CD4-positive, alpha-beta T cell treated with Interferon alpha-2 for 1 hour (primary cell): ENCODE measurements at regions not wholly inside any gene's neighbourhood (a gene's known extent, or its start where the extent isn't known, plus 50 kb on each side); places are given as distances from the start of the nearest gene placed in this dataset.
"Not testable (repeated sequence)": the region's sequence is repeated elsewhere in the genome, so short reads cannot be mapped to it uniquely, and the experiment has no call there.

Experiments
- DNase-seq, 2 donors: peaks; one replicate each; pipeline ENCODE4 v3.0.0-alpha.2; 2020 to 2022

DNA sequence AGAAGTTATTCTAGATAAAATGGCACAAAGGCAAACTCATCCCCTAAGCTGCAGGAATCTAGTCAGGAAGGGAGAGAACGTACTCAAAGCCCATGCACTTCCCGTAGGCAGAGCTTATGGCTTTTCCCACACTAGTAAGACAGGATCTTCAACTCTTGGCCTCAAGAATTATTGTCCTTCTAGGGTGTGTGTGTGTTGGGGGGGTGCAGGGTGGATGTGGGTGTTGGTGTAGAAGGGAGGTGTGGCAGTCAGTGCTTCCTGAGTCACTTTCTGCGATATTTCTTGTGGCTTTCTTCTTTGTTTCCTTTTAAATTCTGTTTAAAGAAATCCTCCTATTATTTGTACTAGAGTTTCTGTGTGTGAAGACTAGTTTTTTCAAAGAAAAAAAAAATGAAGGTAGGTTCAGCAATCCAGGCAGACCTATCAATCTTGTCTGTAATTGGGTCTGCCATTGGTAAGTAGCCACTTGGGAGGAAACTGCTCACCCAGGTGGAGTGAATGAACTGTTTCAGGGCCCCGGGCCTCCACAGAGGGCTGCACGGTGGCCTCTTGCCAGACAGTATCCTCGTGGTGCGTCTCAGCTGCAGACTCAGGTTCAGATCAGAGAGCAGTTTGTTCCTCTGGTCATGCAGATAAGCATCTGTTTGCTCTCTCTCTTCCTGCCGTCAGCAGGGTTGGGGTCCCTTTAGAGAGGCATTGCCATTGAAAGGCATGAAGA lies 131.9 kb downstream of the NPR3 start:
- no peak for DNase-seq

- no peak for DNase-seq
These were observed 132.4 kb downstream of the NPR3 start for GRCh38 chr5:32843531-32843895.

- no peak for DNase-seq
These were observed 134.1 kb downstream of the NPR3 start for GRCh38 chr5:32845171-32845570.

DNA sequence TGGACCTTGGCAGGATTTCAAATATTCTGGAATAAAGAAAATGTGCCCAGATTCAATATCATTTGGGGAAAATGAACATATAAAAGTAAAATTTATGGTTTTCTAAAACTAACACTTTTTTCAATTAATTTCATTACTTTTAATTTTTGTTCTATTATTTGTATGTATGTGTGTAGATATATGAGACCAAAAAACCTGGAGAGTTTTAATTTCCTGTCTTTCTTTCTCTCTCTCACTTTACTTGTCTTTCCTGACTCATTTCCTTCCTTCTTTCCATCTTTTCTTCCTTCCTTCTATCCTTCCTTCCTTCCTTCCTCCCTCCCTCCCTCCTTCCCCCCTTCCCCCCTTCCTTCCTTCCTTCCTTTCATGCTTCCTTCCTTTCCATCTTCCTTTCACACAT lies 137.0 kb downstream of the NPR3 start:
- DNase-seq, result no peak

- DNase-seq, result no peak
These were observed 137.6 kb downstream of the NPR3 start for GRCh38 chr5:32848681-32849080.

GRCh38 chr5:32850817-32851496 lies 139.8 kb downstream of the NPR3 start:
- no peak for DNase-seq

- DNase-seq, result no peak
These were observed 140.5 kb downstream of the NPR3 start for GRCh38 chr5:32851559-32852173.

- DNase-seq, result no peak
These were observed 141.4 kb downstream of the NPR3 start for GRCh38 chr5:32852535-32852934.

DNA sequence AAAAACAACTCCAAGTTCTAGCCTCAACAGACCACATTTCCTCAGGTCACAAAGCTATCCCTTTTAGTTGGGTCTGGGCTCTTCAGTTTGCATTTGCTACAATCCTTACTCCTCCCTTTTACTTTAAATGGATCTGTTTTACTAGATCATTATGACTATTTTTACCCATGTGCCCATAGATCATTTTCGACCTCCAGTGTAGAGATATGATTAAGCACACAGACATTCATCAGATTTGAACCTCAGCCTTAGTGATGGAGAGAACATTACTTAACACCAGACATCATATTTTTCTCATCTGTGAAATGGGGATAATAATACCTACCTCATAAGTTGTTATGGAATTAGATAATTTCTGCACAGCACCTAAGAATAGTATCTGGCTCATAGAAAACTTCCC lies 141.9 kb downstream of the NPR3 start:
- no peak for DNase-seq

DNA sequence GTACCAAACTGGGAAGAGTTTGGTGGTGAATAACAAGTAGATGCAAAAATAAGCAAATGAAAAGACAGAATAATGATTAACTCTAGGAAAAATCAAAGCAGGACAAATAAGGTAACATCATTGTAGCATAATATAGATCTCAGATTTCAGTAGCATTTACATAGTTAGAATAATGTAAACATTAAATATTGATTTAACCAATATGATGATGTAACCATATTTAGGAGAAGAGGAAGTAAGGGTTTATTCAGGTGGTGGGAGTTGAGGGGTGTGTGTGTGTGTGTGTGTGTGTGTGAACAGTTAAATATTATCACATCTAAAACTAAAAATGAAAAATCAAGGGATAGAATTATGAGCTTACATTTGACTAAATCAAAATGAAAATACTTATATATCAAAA lies 143.4 kb downstream of the NPR3 start:
- no peak for DNase-seq

- no peak for DNase-seq
These were observed 148.1 kb downstream of the NPR3 start for GRCh38 chr5:32859211-32859641.

DNA sequence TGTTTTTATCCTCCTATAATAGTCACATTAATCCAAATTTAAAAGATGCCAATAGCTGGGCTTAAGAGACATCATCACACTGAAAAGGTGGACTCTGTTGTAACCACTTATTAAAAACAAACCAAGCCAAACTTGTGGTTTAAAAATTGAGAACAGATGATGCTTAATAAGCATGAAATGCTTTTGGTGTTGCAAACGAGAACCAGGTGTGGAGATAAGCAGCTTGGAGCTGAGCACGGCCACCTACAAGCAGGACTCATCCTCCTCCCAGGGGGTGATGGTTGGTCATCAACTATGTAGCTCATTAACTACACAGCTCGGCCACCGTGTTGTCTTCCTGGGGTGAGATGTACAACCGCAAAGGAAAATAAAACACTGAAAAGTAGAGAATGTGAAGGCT lies 154.4 kb downstream of the NPR3 start:
- DNase-seq, result no peak

DNA sequence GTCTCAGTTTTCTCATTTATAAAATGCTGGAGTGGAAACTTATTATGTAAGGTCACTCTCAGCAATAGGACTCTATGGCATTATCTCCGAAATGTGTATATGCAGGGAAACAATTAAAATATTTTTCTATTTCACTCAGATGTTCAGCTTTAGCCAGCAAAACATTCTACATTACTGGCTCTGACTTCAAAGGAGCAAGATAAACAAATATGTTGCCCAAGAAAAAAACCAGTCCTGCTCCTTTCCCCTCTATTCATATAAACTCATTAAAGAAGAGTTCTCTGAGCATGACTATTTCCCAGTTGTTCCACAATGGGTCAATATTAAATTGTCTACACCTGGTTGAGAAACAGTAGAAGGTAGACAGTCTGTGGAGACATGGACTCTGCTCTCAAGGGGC lies 155.0 kb downstream of the NPR3 start:
- DNase-seq, result no peak

GRCh38 chr5:32869216-32869615 lies 158.1 kb downstream of the NPR3 start:
- no peak for DNase-seq

DNA sequence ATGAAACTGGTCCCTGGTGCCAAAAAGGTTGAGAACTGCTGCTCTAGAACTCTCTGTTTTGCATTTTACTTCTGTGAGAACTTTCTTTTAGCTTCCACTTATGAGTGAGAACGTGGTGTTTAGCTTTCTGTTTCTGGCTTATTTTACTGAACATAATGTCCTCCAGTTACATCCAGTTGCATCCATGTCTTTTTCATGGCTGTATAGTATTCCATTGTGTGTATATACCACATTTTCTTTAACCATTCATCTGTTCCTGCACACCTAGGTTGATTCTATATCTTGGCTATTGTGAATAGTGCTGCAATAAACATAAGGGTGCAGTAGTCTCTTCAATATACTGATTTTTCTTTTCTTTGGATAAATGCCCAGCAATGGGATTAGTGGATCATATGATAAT lies 165.7 kb downstream of the NPR3 start:
- DNase-seq, result no peak

DNA sequence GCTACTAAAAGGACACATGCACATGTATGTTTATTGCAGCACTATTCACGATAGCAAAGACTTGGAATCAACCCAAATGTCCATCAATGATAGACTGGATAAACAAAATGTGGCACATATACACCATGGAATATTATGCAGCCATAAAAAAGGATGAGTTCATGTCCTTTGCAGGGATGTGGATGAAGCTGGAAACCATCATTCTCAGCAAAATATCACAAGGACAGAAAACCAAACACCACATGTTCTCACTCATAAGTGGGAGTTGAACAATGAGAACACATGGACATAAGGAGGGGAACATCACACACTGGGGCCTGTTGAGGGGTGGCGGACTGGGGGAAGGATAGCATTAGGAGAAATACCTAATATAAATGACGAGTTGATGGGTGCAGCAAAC lies 168.2 kb downstream of the NPR3 start:
- not testable (repeated sequence) for DNase-seq

DNA sequence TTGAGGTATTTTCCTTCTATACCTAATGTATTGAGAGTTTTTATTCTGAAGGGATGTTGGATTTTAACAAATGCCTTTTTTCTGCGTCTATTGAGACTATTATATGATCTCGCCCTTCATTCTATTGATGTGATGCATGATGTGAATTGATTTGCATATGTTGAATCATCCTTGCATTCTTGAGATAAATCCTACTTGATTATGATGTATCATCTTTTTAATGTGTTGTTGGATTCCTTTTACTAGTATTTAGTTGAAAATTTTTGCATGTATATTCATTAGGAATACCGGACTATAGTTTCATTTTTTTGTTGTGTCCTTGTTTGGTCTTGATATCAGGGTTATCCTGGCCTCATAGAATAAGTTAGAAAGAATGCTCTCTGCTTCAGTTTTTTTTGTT lies 169.7 kb downstream of the NPR3 start:
- no peak for DNase-seq

DNA sequence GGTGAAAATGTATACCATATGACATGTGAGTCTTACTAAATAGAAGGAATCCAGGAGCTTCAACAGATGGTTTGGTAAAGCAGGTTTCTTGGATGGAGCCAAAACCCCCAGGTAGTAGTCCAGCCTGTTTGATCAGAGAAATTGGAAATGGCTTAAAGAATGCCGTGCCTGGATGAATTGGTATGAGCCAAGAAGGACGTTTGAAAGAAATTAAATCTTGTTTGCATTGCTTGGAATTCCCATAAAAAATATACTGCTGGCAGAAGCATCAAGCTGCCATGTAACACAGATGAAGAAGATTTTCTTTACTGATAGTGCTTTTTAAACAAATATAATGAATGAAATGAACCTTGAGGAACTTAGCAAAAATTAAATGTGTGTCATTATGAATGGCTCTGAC lies 176.3 kb downstream of the NPR3 start:
- DNase-seq, result no peak

DNA sequence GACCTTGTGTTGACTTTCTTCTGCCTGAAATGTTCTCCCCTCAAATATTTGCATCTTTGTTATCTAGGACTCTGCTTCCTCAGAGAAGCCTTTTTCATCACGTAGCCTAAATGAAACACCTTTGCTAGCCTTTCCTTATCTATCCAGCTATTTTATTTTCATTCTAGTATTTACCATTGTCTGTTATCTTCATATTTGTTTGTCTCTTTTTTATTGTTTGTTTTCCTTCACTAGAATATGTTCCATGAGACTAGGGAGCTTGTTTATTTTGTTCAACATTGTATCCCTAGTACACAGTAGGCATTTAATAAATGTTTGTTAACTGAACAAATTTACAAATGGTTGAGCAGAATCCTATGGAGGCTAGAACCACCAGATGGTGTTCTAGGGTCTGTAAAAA lies 178.0 kb downstream of the NPR3 start:
- no peak for DNase-seq

DNA sequence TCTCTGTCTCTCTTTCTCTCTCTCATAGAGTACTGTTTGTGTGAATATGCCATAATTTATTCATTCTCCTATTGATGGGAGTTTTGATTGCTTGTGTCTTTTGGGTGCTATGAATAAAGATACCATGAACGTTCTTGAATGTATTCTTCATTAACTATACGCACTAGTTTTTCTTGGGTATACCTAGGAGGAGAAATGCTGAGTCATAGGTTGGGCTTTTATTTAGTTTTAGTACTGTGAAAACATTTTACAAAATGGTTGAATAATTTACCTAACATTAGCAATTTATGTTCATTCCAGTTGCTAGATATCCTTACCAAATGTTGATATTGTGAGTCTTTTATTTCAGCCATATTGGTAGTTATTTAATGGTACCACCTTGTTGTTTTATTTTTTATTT lies 192.5 kb downstream of the NPR3 start:
- DNase-seq, result no peak

DNA sequence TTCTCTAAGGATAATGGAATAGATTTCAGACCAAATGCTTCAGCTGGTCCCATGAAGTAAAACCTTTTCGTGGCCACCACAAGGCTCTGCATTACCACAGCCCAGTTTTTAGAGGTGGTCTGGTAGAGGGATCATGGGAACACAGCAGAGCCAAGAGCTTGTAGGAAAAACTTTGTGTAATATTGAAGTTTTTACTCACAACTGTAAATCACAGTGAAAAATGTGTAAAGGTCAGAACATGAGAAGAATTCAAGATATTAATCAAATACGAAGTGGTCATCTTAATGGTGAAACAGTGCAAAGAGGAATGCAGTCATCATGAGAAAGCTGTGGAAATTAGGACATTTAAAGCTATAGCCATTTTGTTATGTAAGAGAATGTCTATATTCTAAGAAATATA lies 197.5 kb downstream of the NPR3 start:
- no peak for DNase-seq

- DNase-seq, result no peak
These were observed 198.1 kb downstream of the NPR3 start for GRCh38 chr5:32909207-32909606.

DNA sequence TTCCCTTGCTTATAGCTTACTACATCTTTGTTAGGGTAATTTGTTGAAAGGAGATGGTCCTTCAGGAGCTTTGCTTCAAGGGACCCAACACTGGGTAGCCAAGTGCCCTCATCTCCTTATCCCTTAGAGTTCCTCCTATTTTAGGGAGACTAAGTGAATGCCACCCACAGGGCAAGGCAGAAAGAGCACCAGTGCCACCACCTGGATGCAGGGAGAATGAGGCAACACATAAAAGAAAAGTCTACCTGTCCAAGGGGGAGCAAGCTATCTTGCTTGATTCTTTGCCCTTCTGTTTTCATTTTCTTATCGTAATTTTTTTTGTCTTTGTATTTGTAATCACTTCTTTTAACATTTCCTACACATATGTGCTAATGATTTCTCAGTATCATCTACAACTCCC lies 205.5 kb downstream of the NPR3 start:
- no peak for DNase-seq

DNA sequence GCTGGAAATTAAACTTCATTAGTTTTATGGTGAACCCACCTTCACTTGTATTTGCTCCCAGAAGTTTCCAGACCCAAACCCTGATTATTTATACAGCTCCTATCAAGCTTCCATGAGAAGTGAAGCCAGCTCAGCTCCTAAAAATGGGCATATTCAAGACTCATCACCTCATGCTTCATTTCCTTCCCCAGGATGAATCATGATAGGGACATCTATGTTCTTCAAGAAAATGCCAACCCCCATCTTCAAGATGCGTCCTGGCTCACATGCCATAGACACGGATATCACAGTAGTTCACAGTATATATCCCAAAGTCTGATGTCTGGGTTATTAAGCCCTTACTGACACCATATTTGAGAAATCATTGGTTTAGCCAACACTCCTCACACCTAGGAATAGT lies 217.6 kb downstream of the NPR3 start:
- no peak for DNase-seq

DNA sequence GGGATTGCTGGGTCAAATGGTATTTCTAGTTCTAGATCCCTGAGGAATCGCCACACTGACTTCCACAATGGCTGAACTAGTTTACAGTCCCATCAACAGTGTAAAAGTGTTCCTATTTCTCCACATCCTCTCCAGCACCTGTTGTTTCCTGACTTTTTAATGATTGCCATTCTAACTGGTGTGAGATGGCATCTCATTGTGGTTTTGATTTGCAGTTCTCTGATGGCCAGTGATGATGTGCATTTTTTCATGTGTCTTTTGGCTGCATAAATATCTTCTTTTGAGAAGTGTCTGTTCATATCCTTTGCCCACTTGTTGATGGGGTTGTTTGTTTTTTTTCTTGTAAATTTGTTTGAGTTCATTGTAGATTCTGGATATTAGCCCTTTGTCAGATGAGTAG lies 220.3 kb downstream of the NPR3 start:
- DNase-seq, result not testable (repeated sequence)
